ENCODE measurements at regions not wholly inside any gene's neighbourhood (a gene's known extent, or its start where the extent isn't known, plus 50 kb on each side); places are given as distances from the start of the nearest gene placed in this dataset.
"Not testable (repeated sequence)": the region's sequence is repeated elsewhere in the genome, so short reads cannot be mapped to it uniquely, and the experiment has no call there.

DNA sequence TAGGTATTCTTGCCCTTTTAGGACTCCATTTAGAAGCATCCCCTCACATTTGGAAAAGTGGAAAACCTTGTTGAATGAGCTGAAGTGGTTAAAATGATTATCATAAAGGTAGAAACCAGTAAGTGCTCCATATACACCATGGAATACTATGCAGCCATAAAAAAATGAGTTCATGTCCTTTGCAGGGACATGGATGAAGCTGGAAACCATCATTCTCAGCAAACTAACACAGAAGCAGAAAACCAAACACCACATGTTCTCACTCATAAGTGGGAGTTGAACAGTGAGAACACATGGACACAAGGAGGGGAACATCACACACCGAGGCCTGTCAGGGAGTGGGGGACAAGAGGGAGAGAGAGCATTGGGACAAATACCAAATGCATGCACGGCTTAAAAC, 103.8 kb upstream of the GRK3 start:
- TF ChIP-seq POLR2A (IDR thresholded peaks at IDR 0.05), result not testable (repeated sequence)
- TF ChIP-seq, protein P1, sequence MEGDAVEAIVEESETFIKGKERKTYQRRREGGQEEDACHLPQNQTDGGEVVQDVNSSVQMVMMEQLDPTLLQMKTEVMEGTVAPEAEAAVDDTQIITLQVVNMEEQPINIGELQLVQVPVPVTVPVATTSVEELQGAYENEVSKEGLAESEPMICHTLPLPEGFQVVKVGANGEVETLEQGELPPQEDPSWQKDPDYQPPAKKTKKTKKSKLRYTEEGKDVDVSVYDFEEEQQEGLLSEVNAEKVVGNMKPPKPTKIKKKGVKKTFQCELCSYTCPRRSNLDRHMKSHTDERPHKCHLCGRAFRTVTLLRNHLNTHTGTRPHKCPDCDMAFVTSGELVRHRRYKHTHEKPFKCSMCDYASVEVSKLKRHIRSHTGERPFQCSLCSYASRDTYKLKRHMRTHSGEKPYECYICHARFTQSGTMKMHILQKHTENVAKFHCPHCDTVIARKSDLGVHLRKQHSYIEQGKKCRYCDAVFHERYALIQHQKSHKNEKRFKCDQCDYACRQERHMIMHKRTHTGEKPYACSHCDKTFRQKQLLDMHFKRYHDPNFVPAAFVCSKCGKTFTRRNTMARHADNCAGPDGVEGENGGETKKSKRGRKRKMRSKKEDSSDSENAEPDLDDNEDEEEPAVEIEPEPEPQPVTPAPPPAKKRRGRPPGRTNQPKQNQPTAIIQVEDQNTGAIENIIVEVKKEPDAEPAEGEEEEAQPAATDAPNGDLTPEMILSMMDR (IDR thresholded peaks at IDR 0.05), result not testable (repeated sequence)

All from gastroesophageal sphincter (tissue), 3 donors.